AG04450 (cell line): ENCODE measurements at regions not wholly inside any gene's neighbourhood (a gene's known extent, or its start where the extent isn't known, plus 50 kb on each side); places are given as distances from the start of the nearest gene placed in this dataset.

Experiments
- CTCF ChIA-PET: fragments of 300-600, 350-600 bp; formaldehyde crosslinking; extraction: SDS; loops from one replicate; lab custom pipeline; 2022; ENCODE audit warnings: antibody characterized with exemption, inconsistent platforms; lab: Charles Lee
- POLR2A ChIA-PET: fragments of 350-600 bp; formaldehyde crosslinking; extraction: SDS; loops from one replicate; lab custom pipeline; 2021; ENCODE audit warnings: antibody characterized with exemption, inconsistent platforms; lab: Yijun Ruan, JAX
- DNase-seq: peaks from one replicate; pipeline ENCODE4 v3.0.0-alpha.2; 2011; ENCODE audit warnings: low read depth, low spot score
- H3K27ac ChIP-seq: one replicate; pipeline ENCODE4 v1.5.1; 2012; ENCODE audit warnings: low read depth, low read length, control low read depth
- H3K27me3 ChIP-seq: one replicate; pipeline ENCODE4 v1.6.0; 2012; ENCODE audit warnings: low read length; ENCODE audit not compliant: control insufficient read depth, insufficient read depth
- H3K4me3 ChIP-seq: 2 replicates; pipeline ENCODE4 v1.5.1; 2011; ENCODE audit warnings: mild to moderate bottlenecking, low read depth, low read length, control low read depth
- H3K9me3 ChIP-seq: 2 replicates; pipeline ENCODE4 v1.5.1; 2012; ENCODE audit warnings: low read length; ENCODE audit not compliant: control insufficient read depth, insufficient read depth
- TF ChIP-seq, protein P1 (sequence below): IDR thresholded peaks from 2 replicates; pipeline ENCODE4 v1.5.1; 2011; ENCODE audit warnings: low read depth, low read length, control low read depth, inconsistent platforms

DNA sequence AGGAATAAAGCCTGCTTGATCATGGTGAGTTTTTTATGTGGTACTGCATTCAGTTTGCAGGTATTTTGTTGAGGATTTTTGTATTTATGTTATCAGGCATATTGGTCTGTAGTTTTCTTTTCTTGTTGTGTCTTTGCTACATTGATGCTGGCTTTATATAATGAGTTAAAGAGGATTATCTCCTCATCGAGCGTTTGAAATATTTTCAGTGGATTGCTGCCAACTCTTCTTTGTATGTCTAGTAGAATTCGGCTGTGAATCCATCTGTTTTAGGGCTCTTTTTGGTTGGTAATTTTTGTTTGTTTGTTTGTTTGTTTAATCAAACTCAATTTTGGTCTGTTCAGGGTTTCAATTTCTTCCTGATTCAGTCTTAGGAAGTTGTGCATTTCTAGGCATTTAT, 758.4 kb downstream of the KCNA4 start:
- TF ChIP-seq, protein P1, sequence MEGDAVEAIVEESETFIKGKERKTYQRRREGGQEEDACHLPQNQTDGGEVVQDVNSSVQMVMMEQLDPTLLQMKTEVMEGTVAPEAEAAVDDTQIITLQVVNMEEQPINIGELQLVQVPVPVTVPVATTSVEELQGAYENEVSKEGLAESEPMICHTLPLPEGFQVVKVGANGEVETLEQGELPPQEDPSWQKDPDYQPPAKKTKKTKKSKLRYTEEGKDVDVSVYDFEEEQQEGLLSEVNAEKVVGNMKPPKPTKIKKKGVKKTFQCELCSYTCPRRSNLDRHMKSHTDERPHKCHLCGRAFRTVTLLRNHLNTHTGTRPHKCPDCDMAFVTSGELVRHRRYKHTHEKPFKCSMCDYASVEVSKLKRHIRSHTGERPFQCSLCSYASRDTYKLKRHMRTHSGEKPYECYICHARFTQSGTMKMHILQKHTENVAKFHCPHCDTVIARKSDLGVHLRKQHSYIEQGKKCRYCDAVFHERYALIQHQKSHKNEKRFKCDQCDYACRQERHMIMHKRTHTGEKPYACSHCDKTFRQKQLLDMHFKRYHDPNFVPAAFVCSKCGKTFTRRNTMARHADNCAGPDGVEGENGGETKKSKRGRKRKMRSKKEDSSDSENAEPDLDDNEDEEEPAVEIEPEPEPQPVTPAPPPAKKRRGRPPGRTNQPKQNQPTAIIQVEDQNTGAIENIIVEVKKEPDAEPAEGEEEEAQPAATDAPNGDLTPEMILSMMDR: no peak
- H3K27ac ChIP-seq: no peak overlapping the region
- POLR2A ChIA-PET: no interaction called here
- no peaks in the 10 kb centered on the region for H3K27me3 ChIP-seq
- CTCF ChIA-PET: no interaction called here
- H3K4me3 ChIP-seq: no peak overlapping the region
- no peak for DNase-seq
- H3K9me3 ChIP-seq: no peaks in the 10 kb centered on the region

DNA sequence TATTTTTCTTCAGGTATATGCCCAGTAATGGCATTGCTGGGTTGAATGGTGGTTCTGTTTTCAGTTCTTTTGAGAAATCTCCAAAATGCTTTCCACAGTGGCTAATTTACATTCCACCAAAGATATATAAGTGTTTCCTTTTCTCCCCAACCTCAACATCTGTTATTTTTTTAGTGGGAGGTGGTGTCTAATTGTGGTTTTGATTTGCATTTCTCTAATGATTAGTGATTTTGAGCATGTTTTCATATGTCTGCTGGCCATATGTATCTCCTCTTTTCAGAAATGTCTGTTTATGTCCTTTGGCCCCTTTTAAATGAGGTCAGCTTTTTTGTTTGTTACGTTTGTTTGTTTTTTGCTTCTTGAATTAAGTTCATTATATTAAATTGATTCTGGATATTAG, 760.2 kb downstream of the KCNA4 start:
- no peak for DNase-seq
- TF ChIP-seq, protein P1: no peak
- Histone ChIP-seq H3K27ac (no peak overlapping the region), H3K9me3 (no peaks in the 10 kb centered on the region), H3K27me3 (no peaks in the 10 kb centered on the region), H3K4me3 (no peak overlapping the region)
- POLR2A ChIA-PET: no interaction called here
- CTCF ChIA-PET: no interaction called here

DNA sequence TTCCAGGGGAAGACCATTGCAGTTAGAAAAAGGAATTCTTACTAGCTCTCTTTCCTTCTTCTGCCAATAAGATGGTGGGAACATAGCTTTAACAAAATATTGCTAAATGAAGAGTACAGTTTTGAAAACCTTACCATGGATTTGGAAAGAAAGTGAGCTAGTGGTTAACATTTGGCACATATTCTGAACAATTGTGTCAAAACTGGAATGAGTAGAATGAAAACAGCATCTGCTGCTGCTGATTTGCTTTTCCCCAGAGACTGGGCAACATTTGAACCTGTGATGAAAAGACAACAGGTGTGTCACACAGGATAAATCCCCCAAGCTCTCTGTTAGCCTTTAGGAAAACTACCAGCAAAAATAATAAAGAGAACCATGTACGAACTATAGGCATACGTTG, 761.4 kb downstream of the KCNA4 start:
- no peak overlapping the region for H3K27ac ChIP-seq

GRCh38 chr11:29251738-29252137, 765.1 kb downstream of the KCNA4 start:
- ChIA-PET POLR2A (no interaction called here), CTCF (no interaction called here)
- Histone ChIP-seq H3K27ac (no peak overlapping the region), H3K9me3 (no peaks in the 10 kb centered on the region), H3K27me3 (no peaks in the 10 kb centered on the region), H3K4me3 (no peak overlapping the region)
- DNase-seq: no peak
- TF ChIP-seq, protein P1: no peak

More for the DNA sequence above, 761.4 kb downstream of the KCNA4 start:
- H3K9me3 ChIP-seq: no peaks in the 10 kb centered on the region
- no peaks in the 10 kb centered on the region for H3K27me3 ChIP-seq
- CTCF ChIA-PET: interaction anchor here (0.9 kb wide), 1 partner anchor 12 kb away, joined by 4 read pairs; no protein-coding TSS in a partner anchor
- POLR2A ChIA-PET: no interaction called here
- H3K4me3 ChIP-seq: no peak overlapping the region
- TF ChIP-seq, protein P1: no peak
- no peak for DNase-seq

GRCh38 chr11:29249713-29250112, 767.1 kb downstream of the KCNA4 start:
- Histone ChIP-seq H3K27ac (no peak overlapping the region), H3K27me3 (no peaks in the 10 kb centered on the region), H3K4me3 (no peak overlapping the region), H3K9me3 (no peaks in the 10 kb centered on the region)
- TF ChIP-seq, protein P1: no peak
- ChIA-PET CTCF (no interaction called here), POLR2A (no interaction called here)
- DNase-seq: no peak
